Renal cortex interstitium (tissue), 11 donors: ENCODE measurements at regions not wholly inside any gene's neighbourhood (a gene's known extent, or its start where the extent isn't known, plus 50 kb on each side); places are given as distances from the start of the nearest gene placed in this dataset.
A peak's percentile ranks its signal among the peaks of the same experiment; 100 is the strongest.
"Not testable (repeated sequence)": the region's sequence is repeated elsewhere in the genome, so short reads cannot be mapped to it uniquely, and the experiment has no call there.

Source experiments
- DNase-seq, 11 donors: peaks; one replicate each; pipeline ENCODE4 v3.0.0-alpha.2; 2013; ENCODE audit warnings: low read depth in 9 of 11, low spot score in 4 of 11; ENCODE audit errors: extremely low read depth in 1 of 11

- DNase-seq = no peak
Observed at GRCh38 chr12:83659321-83659720, 972.6 kb downstream of the TMTC2 start.

GRCh38 chr12:83656004-83656403, 969.3 kb downstream of the TMTC2 start:
- DNase-seq = no peak

DNA sequence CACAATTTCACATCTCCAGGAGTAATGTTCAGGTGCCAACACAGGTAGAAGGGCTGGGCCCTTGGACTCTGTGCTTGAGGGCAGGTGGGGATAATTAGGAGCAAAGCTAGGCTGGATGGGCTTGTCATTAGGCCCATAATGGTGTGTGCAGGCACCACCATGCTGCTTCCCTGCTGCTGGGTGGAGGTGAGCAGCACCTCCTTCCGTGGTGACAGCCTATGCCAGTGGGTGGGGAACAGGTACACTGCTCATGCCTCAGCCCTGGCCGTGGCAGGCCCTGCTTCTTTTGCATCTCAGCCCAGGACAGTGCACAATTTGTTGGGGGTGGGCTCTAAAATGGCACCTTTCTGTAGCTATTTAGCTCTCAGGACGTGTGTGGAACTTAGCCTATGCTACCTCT, 955.5 kb downstream of the TMTC2 start:
- no peak for DNase-seq

GRCh38 chr12:83641789-83642188, 955.1 kb downstream of the TMTC2 start:
- no peak for DNase-seq

- no peak for DNase-seq
Observed at GRCh38 chr12:83634726-83635267, 948.1 kb downstream of the TMTC2 start.

- DNase-seq = no peak
Observed at GRCh38 chr12:83630526-83630925, 943.8 kb downstream of the TMTC2 start.

DNA sequence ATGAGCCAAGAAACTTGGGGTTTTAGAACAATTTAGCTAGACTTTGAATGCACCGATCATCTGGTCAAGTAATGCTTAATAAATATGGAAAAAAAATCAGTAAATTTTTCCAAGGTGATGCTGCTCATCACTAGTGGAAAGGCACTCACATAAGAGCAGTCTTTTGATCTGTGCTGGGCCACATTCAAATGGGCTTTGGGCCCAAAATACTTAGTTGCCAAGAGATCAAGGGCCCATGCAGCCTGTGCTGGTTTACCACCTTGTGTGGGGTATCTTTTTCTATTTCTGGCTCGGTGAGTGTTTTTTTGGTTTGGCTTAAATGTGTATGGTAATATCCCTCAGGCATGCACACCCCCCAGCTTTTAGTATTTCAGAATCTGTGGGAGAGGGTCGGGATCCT, 943.2 kb downstream of the TMTC2 start:
- DNase-seq = no peak

- DNase-seq = no peak
Observed at GRCh38 chr12:83622205-83622604, 935.5 kb downstream of the TMTC2 start.

DNA sequence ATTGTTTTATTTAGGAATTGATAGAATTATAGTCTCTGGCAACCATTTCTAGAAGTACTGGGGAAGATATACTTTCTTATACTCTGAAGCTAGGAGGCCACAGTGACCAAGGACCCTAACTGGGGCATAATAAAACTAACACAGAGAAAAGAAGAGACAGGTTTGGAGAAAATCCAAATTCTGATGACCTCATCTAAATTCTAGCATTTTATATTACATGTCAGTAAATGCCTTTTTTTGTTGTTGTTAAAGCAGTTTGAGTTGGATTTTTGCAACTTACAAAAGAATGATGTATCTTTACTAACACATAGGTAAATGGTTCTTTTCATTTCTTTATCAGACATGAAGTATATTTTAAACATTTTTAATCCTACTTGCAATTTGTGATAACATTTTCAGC, 933.3 kb downstream of the TMTC2 start:
- no peak for DNase-seq

DNA sequence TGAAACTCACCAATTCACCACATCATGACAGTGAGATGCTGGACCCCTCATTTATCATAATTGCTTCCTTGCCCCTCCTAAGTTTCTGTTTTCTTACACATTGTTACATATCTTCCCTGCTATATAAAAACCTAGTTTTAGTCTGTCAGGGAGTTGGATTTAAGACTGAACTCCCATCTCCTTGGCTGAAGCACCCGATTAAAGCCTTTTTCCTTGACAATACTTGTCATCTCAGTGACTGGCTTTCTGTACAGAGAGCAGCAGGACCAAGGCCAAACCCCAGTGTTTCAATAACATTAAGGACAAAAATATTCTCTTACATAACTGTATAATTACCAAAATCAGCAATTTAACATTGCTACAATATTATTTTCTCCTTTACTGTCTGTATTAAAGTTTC, 928.4 kb downstream of the TMTC2 start:
- DNase-seq = no peak

DNA sequence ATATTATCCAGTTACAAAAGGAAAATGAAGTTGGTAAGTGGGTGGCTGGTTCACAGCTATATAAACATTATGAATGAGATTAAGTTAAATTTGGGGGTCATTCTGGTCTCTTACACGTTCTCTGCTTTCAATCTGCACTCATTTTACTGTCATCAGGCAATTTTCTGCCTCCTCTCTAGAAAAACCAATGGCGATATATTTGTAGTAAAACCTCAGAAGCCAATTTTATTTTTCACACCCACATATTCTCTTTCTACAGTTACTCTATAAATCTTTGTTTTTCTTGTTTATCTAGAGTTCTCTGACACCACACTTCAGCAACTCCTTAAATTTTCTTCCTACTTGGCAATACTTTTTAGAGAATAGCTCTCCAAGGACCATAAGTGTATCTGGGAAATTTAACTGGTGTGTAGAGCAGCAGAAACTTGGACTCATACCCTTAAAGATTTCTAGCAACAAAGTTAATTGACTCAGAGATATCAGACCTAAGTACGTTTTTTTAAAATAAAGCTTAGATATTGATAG, 926.9 kb downstream of the TMTC2 start:
- peak in 4 of 11 donors; percentile 6 to 16 (median 8) for DNase-seq

- DNase-seq = no peak
Observed at GRCh38 chr12:83603106-83603505, 916.4 kb downstream of the TMTC2 start.

- DNase-seq = no peak
Observed at GRCh38 chr12:83575326-83575725, 888.6 kb downstream of the TMTC2 start.

GRCh38 chr12:83574142-83574541, 887.4 kb downstream of the TMTC2 start:
- no peak for DNase-seq

DNA sequence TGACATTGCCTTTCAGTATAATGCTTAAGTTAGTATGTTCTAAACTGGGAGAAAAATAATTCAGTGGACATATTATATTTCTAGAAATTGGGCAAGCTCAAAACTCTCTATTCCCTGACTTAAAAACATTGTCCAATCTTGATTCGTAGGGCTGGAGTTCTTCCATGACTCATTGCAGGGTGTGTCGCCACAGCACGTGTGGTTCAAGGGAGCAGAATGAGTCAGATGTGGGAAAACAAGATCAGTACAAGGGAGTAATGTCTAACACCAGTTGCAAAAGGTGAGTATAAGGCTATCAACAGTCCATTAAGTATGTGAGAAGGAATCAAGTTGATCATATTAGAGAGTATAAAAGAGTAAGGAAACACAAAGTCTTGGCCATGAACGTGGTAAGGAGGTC, 887.0 kb downstream of the TMTC2 start:
- no peak for DNase-seq

DNA sequence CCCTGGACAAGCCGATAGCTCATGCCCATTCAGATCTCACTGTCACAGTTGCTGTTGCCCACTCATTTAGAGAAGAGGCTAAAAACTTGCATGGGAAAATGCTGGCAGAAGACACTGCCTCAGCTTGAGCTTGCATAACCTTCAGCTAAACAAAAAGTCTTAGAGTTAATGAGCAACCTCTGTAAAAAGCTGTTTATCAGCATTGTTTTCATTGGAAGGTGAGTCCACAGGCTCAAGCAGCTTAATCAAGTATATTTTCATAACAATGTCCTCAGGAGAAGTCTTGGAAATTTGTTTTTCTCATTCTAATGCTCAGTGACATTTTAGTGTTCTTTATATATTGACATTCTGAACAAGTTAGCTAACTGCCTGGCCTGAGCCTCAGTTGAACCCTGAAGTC, 872.9 kb downstream of the TMTC2 start:
- DNase-seq = no peak

DNA sequence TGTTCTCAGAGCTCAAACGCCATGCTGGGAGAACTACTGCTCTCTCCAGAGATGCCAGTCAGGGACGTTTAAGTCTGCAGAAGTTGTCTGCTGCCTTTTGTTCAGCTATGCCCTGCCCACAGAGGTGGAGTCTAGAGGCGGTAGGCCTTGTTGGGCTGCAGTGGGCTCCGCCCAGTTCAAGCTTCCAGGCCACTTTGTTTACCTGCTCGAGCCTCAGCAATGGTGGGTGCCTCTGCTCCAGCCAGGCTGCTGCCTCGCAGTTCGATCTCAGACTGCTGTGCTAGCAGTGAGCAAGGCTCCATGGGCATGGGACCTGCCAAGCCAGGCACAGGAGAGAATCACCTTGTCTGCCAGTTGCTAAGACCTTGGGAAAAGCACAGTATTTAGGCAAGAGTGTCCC, 869.3 kb downstream of the TMTC2 start:
- not testable (repeated sequence) for DNase-seq

DNA sequence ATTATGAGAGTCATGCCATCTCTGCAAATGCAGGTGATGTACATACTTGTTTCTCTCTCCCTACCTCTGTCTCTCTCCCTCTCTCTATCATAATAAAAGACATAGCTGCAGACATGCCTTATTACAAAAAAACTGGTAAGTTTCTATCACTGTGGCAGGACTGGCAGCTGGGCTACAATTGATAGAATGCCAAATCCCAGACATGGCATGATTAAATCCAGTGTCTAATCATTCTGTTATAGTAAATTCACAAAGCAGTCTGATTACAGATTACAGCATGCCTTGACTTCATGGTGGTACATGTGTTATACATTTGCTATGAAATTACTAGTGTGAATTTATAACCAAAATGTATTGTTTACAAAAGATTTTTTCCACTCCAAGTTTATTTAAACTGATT, 854.7 kb downstream of the TMTC2 start:
- DNase-seq = no peak

DNA sequence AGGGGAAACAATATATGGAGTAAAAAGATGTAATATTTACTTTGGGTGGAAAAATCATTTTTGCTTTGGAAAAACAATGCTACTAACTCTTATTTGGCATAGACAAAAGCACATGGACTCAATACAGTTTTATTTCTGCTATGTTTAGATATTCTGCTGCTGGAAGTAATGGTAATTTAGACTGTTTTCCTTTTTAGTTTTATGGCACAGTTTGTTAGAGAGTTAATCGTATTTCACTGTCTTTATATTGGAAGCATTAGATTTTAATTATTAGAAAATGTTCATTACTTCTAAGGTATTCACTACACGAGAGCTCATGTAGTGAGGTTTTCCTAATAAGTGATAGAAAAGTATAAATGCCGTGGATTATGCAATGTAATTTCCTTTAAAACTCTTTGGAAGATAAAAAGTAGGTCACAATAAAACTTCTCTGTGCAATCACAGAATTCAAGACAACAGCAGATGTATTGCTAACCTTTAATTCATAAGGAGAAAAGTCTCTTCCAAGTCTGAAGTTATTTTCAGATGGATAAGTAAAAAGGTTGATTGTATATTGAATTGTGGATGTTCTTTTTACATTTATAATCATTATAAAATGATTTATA, 851.8 kb downstream of the TMTC2 start:
- no peak for DNase-seq

DNA sequence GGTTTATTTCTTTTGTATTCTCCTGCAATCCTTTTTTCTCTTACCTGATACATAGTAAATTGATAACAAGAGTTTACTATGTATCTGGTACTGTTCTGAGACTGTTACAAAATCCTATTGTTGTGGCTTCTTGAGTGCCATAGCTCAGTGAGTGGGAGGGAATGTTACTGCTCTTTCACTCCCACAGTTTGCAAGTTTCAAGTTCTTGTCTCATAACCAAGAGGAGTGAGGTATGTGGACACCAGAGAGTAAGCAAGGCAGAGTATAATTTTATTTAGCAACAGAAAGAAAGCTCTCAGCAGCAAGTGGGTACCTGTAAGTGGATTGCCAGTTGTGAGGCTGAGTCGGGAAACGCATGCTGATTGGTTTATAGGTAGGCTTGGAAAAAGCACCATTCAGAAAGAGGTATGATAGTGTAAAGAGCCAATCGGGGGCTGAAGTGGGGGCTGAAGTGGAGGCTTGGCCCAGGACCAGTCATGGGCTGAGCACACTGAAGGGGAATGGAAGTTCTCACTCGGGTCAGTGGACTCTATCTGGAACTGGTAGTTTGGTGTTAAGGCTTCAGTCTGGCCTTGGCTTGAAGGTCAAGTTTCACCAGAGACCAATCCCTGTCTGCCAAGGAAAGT, 850.8 kb downstream of the TMTC2 start:
- no peak for DNase-seq

DNA sequence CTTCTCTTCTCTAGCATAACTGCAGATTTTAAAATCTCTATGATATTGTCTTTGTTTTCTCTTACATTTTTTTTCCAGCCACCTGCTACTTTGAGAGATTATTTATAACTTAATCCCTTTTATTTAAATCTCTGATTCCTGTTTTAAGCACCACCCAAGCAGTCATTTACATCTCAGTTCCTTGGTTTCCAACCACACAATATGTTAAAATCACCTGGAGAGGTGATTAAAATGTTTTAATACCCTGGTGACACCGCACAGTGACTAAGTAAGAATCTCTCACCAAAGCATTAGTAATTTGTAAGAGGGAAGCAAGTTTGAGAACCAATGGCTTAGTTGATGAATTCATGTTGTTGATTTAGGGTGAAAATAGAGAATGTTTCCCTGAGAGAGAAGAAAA, 849.8 kb downstream of the TMTC2 start:
- DNase-seq = no peak
